CD14-positive monocyte (primary cell): ENCODE measurements at regions not wholly inside any gene's neighbourhood (a gene's known extent, or its start where the extent isn't known, plus 50 kb on each side); places are given as distances from the start of the nearest gene placed in this dataset.

Source experiments
- DNase-seq, 3 donors: peaks; one replicate each; pipeline ENCODE4 v3.0.0-alpha.2; 2011 to 2022
- H2AFZ ChIP-seq: 2 replicates; pipeline ENCODE4 v1.6.0; 2012; ENCODE audit warnings: mild to moderate bottlenecking, low read depth, low read length, inconsistent platforms; ENCODE audit not compliant: insufficient read depth, poor library complexity, severe bottlenecking
- H3K27ac ChIP-seq, 2 donors: 1 replicate in 1 of 2; 2 replicates in 1 of 2; pipeline ENCODE4 v1.5.1; 2012 to 2013; ENCODE audit warnings: low read length in 2 of 2, control low read depth in 1 of 2, inconsistent platforms in 1 of 2, low read depth in 1 of 2, mild to moderate bottlenecking in 1 of 2
- H3K27me3 ChIP-seq, 2 donors: one replicate each; pipeline versions ENCODE4 v1.6.0 to v1.6.1; 2011 to 2013; ENCODE audit warnings: low read length in 2 of 2; ENCODE audit not compliant: control insufficient read depth in 2 of 2, insufficient read depth in 2 of 2
- H3K36me3 ChIP-seq, 2 donors: replicated peaks in 1 of 2; 1 replicate in 1 of 2; 2 replicates in 1 of 2; pipeline versions ENCODE4 v1.5.1 to v1.6.1; 2012 to 2013; ENCODE audit warnings: low read length in 2 of 2, control low read depth in 1 of 2, inconsistent platforms in 1 of 2, mild to moderate bottlenecking in 1 of 2; ENCODE audit not compliant: insufficient read depth in 2 of 2, control insufficient read depth in 1 of 2
- H3K4me1 ChIP-seq, 2 donors: 1 replicate in 1 of 2; 2 replicates in 1 of 2; pipeline versions ENCODE4 v1.5.1 to v1.6.1; 2012 to 2013; ENCODE audit warnings: low read length in 2 of 2, control low read depth in 1 of 2, inconsistent platforms in 1 of 2, mild to moderate bottlenecking in 1 of 2, moderate library complexity in 1 of 2; ENCODE audit not compliant: insufficient read depth in 2 of 2, control insufficient read depth in 1 of 2
- H3K4me2 ChIP-seq: replicated peaks from 2 replicates; pipeline ENCODE3; 2012; ENCODE audit warnings: low read length, moderate library complexity, mild to moderate bottlenecking; ENCODE audit not compliant: poor library complexity, severe bottlenecking; ENCODE audit errors: extremely low read depth
- H3K4me3 ChIP-seq, 3 experiments: fragments of 200-600 bp in 1 of 3; sonication (generic) in 1 of 3; replicated peaks in 1 of 3; 1 replicate in 2 of 3; 2 replicates in 1 of 3; pipeline ENCODE4 v1.5.1; 2011 to 2013; ENCODE audit warnings: low read length in 3 of 3, mild to moderate bottlenecking in 3 of 3, control low read depth in 2 of 3, low read depth in 2 of 3, inconsistent platforms in 1 of 3, moderate library complexity in 1 of 3
- H3K79me2 ChIP-seq: 2 replicates; pipeline ENCODE4 v1.6.0; 2012; ENCODE audit warnings: mild to moderate bottlenecking, control low read depth, inconsistent platforms, low read length, moderate library complexity; ENCODE audit not compliant: insufficient read depth
- H3K9ac ChIP-seq: 2 replicates; pipeline ENCODE4 v1.6.0; 2017; ENCODE audit warnings: low read length, mild to moderate bottlenecking; ENCODE audit not compliant: insufficient read depth, poor library complexity, severe bottlenecking
- H3K9me3 ChIP-seq, 2 donors: replicated peaks in 1 of 2; 1 replicate in 1 of 2; 2 replicates in 1 of 2; pipeline versions ENCODE4 v1.5.1 to v1.6.1; 2012 to 2013; ENCODE audit warnings: low read length in 2 of 2, control low read depth in 1 of 2; ENCODE audit not compliant: control insufficient read depth in 1 of 2, insufficient read depth in 1 of 2
- H4K20me1 ChIP-seq: 2 replicates; pipeline ENCODE4 v1.6.0; 2012; ENCODE audit warnings: mild to moderate bottlenecking, low read length, control low read depth, moderate library complexity; ENCODE audit not compliant: insufficient read depth
- H3K27ac Mint-ChIP-seq, 7 donors: one replicate each; pipeline ENCODE4 v1.8.0; 2020; ENCODE audit warnings: mild to moderate bottlenecking in 7 of 7, mixed read lengths in 7 of 7, moderate library complexity in 6 of 7, inconsistent platforms in 2 of 7
- H3K27me3 Mint-ChIP-seq, 3 donors: one replicate each; pipeline ENCODE4 v1.8.0; 2021 to 2022; ENCODE audit warnings: low read depth in 3 of 3, mild to moderate bottlenecking in 3 of 3, mixed read lengths in 3 of 3, moderate library complexity in 3 of 3, inconsistent platforms in 1 of 3
- H3K36me3 Mint-ChIP-seq, 2 donors: one replicate each; pipeline ENCODE4 v1.8.0; 2020; ENCODE audit warnings: mixed read lengths in 2 of 2, inconsistent platforms in 1 of 2, mild to moderate bottlenecking in 1 of 2
- H3K4me1 Mint-ChIP-seq: one replicate; pipeline ENCODE4 v1.8.0; 2020; ENCODE audit warnings: mild to moderate bottlenecking, mixed read lengths
- H3K4me3 Mint-ChIP-seq, 2 donors: one replicate each; pipeline ENCODE4 v1.8.0; 2020; ENCODE audit warnings: mild to moderate bottlenecking in 2 of 2, mixed read lengths in 2 of 2, moderate library complexity in 1 of 2
- H3K9me3 Mint-ChIP-seq, 7 donors: one replicate each; pipeline ENCODE4 v1.8.0; 2020 to 2022; ENCODE audit warnings: mixed read lengths in 7 of 7, mild to moderate bottlenecking in 6 of 7, moderate library complexity in 6 of 7, inconsistent platforms in 2 of 7
- CTCF ChIP-seq: fragments of 200-600 bp; IDR thresholded peaks from one replicate; pipeline ENCODE4 v1.8.0; 2022; ENCODE audit warnings: antibody characterized with exemption, mild to moderate bottlenecking
- WGBS: methylation state at CpG from one replicate; pipeline ENCODE4 v1.1.5; 2013; ENCODE audit warnings: missing lambda C conversion rate; ENCODE audit not compliant: insufficient coverage; 5-methylcytosine and 5-hydroxymethylcytosine counted together
- intact Hi-C, 2 donors: fragments of 100-400 bp; cut with micrococcal nuclease; formaldehyde crosslinking; loops; one replicate each; pipeline versions ENCODE4 v1.15.0 to v1.15.1; 2023

GRCh38 chr5:101976933-101977332, 319.2 kb downstream of the SLCO4C1 start:
- no peak overlapping the region for H3K27ac ChIP-seq
- H4K20me1 ChIP-seq = no peaks in the 10 kb centered on the region
- H3K9me3 Mint-ChIP-seq = no peaks in the 10 kb centered on the region
- no peak for DNase-seq
- peaks cover 0 to 7% (median 0%) of the 10 kb centered on the region in 3 donors for H3K27me3 Mint-ChIP-seq
- H3K4me1 Mint-ChIP-seq = no peaks in the 10 kb centered on the region
- H3K9ac ChIP-seq = no peak overlapping the region
- no peaks in the 10 kb centered on the region for H3K27me3 ChIP-seq
- H3K4me3 Mint-ChIP-seq = no peak overlapping the region
- no peaks in the 10 kb centered on the region for H3K4me1 ChIP-seq
- H3K4me3 ChIP-seq = no peak overlapping the region
- no peak overlapping the region for H3K4me2 ChIP-seq
- no peaks in the 10 kb centered on the region for H3K9me3 ChIP-seq
- H2AFZ ChIP-seq = no peak overlapping the region
- H3K79me2 ChIP-seq = no peaks in the 10 kb centered on the region
- H3K27ac Mint-ChIP-seq = no peak overlapping the region
- intact Hi-C loops = no loop called here
- H3K36me3 ChIP-seq = no peaks in the 10 kb centered on the region
- TF ChIP-seq CTCF = no peak
- H3K36me3 Mint-ChIP-seq = no peaks in the 10 kb centered on the region

DNA sequence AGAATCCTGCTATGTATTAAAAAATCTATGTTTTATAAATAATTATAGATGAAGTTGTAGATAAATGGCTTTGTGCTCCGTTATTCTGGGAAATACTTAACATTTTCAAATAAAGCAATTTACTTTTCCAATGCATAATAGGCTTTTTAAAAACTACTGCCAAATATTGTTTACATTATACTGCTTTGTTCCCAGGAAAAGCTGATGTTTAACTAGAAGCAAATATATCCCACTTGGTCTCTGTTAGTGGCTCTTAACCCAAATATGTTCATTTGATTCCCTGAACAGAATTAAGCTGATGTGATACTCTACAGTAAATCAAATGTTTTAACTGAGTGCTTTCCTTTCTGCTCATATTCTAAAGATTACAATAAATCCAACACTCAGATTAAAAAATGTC, 326.3 kb downstream of the SLCO4C1 start:
- Histone ChIP-seq H3K4me3 (no peak overlapping the region), H3K27me3 (no peaks in the 10 kb centered on the region), H3K79me2 (no peaks in the 10 kb centered on the region), H4K20me1 (no peaks in the 10 kb centered on the region), H3K4me1 (no peaks in the 10 kb centered on the region), H2AFZ (no peak overlapping the region), H3K36me3 (no peaks in the 10 kb centered on the region), H3K9ac (no peak overlapping the region), H3K4me2 (no peak overlapping the region), H3K27ac (no peak overlapping the region), H3K9me3 (no peaks in the 10 kb centered on the region)
- H3K9me3 Mint-ChIP-seq = no peaks in the 10 kb centered on the region
- intact Hi-C loops = no loop called here
- no CpG with 5 or more reads among the region's 1 CpG for whole genome bisulfite sequencing
- TF ChIP-seq CTCF = no peak
- H3K4me1 Mint-ChIP-seq = no peaks in the 10 kb centered on the region
- no peak for DNase-seq
- no peak overlapping the region for H3K27ac Mint-ChIP-seq
- H3K36me3 Mint-ChIP-seq = no peaks in the 10 kb centered on the region
- H3K4me3 Mint-ChIP-seq = no peak overlapping the region
- H3K27me3 Mint-ChIP-seq = peaks cover 0 to 1% (median 0%) of the 10 kb centered on the region in 3 donors
